T-helper 2 cell treated with Interferon-gamma antibody and Interleukin-4, amounts not matched to agents 100 ng/mL and 5 ng/mL, for 36 hours (primary cell): ENCODE measurements at regions not wholly inside any gene's neighbourhood (a gene's known extent, or its start where the extent isn't known, plus 50 kb on each side); places are given as distances from the start of the nearest gene placed in this dataset.
"Not testable (repeated sequence)": the region's sequence is repeated elsewhere in the genome, so short reads cannot be mapped to it uniquely, and the experiment has no call there.

Experiments used
- intact Hi-C: fragments of 100-400 bp; cut with micrococcal nuclease; formaldehyde crosslinking; loops from one replicate; pipeline ENCODE4 v1.15.1; 2023

DNA sequence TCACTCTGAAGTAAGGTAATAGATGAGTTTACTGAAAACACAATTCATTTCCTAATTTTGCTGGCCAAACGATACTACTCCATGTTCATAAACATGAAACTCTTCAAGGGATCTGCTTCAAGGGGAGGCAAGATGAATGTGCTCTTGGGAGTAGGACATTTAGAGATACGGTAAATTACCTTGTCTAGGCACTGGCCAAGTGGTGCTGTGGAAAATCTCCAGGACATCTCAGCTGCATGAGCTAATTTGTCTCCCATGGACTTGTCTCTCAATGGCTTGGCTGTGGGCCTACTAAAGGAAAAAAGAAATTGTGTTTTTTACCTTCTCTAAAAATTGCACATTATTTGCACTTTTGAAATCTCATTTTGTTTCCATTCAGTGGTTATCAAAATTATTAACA lies 780.6 kb downstream of the LTN1 start:
- intact Hi-C loops = no loop called here

DNA sequence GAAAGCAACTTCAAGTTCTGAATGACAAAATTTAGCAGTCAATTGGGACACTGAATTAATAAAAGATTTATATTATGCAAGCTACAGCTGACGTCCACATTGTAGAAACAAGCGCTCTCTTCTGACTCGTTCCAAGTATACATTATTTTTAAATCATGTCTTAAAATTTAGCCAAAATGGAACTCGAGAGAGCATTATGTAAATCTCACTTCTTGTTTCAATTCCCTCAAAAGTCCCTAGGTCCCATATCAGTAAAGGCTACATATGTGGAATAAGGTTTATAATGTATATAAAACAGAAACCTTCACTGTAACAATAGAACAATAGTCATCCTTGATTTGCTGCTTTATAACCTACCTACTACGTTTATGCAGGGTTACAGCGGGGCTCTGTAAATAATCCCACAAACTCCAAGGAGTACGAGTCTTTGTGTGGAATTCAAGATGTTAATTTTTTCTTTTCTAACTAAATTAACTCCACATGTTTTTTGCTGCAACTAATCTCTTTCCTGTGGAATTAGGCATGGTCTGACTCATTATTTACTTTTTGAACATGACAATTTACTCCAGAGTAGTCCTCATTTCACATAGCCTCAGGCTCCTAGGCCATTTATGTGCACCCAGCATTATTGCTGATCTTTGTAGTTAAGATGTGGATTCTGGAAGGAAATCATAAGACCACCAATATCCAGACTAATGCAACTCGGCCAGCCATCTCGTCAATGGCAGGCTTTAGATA lies 785.1 kb downstream of the LTN1 start:
- intact Hi-C loops = no loop called here

DNA sequence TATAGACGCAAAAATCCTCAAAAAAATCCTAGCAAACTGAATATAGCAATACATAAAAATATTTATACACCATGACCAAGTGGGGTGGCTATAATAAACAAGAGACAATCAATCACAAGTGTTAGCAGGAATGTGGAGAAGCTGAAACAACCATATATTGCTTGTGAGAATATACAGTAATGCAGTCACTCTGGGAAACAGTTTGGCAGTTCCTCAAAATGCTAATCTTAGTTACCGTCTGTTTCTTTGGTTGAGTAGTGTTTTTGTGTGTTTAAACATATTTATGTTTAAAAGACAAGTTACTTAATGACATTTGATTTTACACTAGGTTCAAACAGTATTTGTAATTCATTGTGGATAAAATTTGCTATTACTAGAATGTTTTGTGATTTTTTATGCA lies 792.0 kb downstream of the LTN1 start:
- intact Hi-C loops = no loop called here

DNA sequence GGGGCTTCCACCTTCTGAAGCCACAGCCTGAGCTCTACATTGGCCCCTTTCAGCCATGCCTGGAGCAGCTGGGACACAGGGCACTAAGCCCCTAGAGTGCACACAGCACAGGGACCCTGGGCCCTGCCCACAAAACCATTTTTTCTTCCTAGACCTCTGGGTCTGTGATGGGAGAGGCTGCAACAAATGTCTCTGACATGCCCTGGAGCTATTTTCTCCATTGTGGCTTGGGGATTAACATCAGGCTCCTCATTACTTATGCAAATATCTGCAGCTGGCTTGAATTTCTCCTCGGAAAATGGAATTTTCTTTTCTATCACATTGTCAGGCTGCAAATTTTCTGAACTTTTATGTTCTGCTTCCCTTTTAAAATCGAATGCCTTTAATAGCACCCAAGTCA lies 795.7 kb downstream of the LTN1 start:
- intact Hi-C loops = no loop called here

DNA sequence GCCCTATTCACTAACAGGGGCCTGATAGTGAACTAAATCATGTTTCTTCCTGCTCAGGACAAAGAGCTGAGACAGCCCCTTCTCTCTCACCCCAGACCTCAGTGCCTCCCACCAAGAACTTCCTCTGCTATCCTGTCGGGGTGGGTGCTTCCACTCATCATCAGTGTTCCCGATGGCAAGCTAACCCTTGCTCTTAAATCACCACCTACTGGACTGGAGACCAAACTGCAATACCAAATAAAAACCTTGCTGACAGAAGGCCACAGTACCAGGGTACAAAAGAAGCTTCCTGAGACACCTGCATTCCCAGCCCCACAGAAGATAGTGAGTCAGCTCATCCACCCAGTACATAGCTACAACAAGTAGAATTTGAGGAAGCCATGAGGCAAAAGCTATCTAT lies 799.5 kb downstream of the LTN1 start:
- intact Hi-C loops = no loop called here

DNA sequence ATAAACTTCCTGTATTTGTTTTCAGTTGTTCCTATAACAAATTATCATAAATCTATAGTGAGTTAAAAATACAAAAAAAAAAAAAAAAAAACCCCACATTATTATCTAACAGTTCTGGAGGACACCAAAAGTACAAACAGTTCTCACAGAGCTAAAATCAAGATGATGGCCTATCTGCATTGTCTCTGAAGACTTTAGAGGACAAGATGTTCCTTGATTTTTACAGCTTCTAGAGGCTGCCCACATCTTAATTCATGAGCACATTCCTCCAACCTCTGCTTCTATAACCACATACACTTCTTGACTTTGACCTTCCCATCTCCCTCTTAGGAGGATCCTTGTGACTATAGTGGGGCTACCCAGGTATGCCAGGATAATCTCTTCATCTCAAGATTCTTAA lies 806.1 kb downstream of the LTN1 start:
- intact Hi-C loops = no loop called here

DNA sequence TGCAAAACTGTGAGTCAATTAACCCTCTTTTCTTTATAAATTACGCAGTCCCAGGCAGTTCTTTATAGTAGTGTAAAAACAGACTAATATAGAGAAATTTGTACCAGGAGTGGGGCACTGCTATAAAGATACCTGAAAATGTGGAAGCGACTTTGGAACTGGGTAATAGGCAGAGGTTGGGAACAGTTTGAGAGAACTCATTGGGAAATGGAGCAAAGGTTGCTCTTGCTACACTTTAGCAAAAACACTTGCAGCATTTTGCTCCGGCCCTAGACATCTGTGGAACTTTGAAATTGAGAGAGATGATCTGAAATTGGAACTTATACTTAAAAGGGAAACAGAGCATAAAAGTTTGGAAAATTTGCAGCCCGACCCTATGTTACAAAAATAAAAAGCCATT lies 810.9 kb downstream of the LTN1 start:
- intact Hi-C loops = no loop called here

DNA sequence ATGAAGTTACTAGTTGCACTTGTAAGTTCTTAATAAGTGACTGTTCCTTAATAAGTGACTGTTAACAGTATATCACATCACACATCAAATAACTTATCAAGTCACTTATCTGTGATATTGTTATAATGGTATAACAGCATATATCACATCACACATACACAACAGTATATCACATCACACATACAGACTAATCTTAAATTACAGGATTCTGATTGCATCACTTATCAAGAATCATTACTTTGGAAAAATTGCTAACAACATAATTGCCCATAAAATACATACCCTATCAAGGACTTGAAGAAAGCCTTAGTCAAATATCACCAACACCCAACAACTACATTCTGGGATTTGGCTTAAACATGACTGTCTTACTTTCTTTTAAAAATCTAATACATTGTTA lies 813.5 kb downstream of the LTN1 start:
- intact Hi-C loops = no loop called here

DNA sequence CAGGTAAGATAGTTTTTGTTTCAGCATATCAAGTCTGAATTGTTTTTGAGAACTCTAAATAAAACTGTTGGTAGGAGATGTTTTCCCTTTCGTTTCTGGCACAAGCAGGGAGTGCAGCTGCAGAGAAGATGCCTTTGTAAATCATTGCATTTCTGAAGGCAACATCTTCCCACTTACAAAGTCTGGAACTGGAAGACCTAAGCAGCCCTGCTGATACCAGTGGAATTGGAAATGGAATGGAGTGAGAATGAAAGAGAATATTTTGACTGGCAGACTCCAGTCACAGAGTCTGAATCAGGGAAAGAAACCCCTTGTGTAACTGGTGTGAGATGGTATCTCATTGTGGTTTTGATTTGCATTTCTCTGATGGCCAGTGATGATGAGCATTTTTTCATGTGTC lies 815.6 kb downstream of the LTN1 start:
- intact Hi-C loops = no loop called here

DNA sequence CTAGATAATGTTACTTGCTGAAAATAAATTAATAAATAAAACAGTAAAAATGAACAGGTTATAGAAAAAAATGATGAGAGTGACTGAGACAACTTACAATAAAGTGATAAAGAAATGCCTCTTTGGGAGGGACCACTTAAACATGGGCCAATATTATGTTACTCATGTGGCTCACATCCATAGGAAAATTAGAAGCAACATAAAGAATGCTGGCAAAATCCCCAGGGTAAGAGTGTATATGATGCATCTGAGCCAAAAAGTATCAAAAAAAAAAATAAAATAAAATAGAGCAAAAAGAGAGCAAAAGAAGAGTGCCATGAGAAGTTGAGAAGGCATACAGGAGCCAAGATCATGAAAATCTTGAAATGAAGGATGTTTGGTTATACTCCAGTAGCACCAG lies 818.0 kb downstream of the LTN1 start:
- intact Hi-C loops = no loop called here

DNA sequence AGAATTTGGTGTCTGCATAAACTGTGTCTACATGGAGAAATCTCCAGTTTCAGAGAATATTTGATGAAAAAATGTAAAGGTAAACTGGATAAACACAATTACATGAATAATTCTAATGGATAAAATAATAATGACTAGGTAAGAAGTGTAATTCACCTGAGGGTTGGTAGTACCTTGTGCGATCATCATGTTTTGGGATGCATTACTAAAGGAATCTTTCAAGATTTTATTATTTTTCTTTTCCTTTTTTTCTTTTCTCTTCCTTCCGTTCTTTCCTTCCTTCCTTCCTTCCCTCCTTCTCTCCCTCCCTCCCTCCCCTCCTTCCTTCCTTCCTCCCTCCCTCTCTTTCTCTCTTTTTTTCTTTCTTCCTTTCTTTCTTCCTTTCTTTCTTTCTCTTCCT lies 818.7 kb downstream of the LTN1 start:
- intact Hi-C loops = no loop called here

DNA sequence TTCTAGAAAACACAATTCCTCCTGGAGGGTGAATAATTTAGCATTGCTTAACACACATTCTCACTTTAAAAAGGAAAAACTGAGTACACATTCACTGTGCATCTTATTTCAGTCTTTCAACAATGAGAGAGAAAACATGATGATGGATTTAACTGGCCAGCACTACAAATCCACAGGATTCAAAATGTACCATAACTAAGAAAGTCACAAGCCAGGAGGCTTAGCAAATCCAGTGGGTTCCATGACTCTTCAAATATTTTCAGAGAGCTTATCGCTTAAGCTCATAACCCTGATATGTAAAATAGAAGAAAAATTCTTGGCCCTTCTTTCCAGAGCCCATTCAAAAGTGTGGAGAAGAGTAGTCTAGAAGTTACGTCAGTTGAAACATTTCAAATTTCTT lies 820.3 kb downstream of the LTN1 start:
- intact Hi-C loops = no loop called here

DNA sequence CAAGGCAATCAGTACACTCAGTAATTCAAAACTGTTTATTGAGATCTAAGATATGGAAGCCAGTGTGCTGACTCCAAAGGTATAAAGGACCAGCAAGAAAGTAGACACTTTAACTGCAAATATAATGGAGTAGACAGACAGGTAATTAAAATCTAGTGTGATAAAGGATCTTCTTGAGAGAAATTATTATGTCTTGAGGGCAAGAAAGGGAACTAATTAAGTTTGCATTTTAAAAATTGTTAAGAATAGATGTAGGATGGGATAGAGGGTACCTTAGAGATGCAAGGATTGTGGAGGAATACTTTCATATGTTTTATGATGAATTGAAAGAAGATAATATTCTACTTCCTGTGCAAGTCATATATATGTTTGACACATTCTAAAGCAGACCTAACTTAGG lies 825.3 kb downstream of the LTN1 start:
- intact Hi-C loops = no loop called here

DNA sequence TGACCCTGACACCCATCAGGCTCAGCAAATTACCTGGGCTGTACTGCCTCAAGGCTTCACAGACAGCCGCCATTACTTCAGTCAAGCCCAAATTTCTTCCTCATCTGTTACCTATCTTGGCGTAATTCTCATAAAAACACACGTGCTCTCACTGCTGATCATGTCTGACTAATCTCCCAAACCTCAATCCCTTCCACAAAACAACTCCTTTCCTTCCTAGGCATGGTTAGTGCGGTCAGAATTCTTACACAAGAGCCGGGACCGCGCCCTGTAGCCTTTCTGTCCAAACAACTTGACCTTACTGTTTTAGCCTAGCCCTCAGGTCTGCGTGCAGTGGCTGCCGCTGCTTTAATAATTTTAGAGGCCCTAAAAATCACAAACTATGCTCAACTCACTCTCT lies 828.2 kb downstream of the LTN1 start:
- intact Hi-C loops = not testable (repeated sequence)

DNA sequence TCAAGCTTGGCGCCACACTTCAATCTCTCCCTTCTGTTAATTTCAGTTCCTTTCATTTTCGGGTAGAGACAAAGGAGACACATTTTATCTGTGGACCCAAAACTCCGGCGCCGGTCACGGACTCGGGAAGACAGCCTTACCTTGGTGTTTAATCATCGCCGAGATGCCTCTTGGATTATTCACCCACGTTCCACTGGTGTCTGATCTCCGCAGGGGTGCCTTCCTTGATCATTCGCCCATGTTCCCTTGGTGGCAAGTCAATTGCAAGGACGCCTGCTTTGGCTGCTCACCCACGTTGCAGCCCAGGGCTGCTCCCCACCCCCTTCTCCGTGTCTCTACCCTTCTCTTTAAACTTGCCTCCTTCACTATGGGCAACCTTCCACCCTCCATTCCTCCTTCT lies 830.6 kb downstream of the LTN1 start:
- intact Hi-C loops = not testable (repeated sequence)

DNA sequence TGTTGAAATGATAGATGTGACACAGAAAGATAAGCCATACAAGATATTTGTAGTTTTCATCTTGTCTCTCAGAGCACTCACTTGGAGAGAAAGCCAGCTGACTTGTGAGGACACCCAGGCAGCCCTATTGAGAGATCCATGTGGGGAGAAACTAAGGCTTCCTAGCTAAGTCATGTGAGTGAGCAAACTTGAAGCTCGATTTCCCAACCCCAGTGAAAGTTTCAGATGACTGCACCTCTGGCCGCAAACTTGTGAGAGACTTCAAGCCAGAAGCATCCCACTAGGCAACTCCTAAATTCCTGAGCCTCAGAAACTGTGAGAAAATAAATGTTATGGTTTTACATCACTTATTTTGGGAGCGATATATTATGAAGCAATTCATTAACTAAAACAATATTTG lies 832.3 kb downstream of the LTN1 start:
- intact Hi-C loops = no loop called here

DNA sequence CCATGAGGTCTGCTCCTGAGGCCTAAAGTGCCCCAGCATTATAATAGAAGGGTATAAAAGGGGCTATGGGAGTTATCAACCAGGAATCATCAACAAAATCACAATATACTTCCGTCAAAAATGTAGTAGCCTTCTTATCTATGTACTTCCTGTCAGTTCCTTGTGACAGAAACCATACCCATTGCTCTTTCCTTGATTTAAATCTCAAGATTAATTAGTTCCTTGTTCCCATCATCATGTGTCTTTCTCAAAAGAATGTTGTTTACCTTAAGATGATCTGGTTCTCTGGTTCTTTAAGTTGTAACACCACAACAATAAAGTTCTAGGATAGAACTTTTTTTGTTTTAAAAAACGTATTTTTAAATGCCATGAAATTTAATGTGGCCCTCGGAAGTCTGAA lies 833.3 kb downstream of the LTN1 start:
- intact Hi-C loops = no loop called here

DNA sequence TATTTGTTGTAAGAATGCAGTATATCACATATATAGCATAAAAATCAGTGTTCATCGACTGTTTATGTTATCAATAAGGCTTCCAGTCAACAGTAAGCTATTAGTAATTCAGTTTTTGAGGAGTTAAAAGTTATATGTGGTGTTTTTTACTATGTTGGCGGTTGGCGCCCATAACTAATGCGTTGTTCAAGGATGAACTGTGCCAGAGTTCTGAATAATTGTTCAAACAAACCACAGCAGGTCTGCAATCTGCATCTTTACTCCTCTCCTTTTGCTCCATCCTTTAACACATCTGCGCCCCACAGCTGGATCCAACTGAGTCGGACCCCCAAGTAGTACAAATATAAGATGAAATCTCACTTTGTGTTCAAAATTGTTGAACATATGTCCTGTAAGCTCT lies 836.1 kb downstream of the LTN1 start:
- intact Hi-C loops = no loop called here

DNA sequence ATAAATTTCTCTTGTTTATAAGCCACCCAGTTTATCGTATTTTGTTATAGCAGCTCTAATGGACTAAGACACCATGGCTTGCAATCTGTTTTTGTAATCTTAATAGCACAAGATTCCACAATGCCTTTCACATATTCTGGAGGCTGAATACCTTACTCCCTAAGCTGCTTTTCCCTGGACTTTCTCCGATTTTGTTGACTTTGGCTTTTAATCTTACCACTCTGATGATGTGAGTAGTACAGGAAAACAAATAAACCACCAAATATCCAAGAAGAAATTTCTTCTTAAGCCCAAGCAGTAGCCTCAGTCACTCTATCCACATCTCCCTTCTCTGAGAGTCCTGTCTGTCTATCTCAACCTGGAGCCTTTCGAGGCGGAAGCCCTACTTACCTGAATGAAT lies 838.6 kb downstream of the LTN1 start:
- intact Hi-C loops = no loop called here

DNA sequence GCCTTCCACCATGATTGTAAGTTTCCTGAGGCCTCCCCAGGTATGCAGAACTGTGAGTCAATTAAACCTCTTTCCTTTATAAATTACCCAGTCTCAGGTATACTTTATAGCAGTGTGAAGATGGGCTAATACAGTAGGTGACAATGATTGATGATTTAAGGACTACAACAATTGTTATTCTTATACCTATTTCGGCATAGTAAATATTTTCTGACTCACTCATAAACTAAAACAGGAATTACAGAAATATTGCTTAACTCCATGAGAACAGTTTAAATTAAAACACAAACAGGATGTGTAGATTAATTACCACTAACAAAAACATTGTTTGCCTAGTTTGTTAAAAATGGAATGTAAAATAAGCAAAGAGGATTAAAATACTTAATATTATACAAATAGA lies 839.9 kb downstream of the LTN1 start:
- intact Hi-C loops = no loop called here

DNA sequence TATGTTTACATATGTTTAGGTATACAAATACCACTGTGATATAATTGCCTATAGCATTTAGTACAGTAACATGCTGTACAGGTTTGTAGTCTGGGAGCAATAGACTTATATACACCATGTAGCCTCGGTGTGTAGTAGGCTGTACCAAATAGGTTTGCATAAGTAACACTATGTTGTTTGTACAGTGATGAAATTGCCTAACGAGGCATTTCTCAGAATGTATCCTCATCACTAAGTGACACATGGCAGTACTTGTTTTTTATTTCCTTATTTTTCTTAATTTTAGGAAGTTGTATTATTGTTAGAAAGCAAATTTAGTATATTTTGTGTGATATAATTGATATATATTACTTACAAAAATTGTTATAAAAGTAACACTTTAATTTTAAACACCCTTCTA lies 840.9 kb downstream of the LTN1 start:
- intact Hi-C loops = no loop called here

DNA sequence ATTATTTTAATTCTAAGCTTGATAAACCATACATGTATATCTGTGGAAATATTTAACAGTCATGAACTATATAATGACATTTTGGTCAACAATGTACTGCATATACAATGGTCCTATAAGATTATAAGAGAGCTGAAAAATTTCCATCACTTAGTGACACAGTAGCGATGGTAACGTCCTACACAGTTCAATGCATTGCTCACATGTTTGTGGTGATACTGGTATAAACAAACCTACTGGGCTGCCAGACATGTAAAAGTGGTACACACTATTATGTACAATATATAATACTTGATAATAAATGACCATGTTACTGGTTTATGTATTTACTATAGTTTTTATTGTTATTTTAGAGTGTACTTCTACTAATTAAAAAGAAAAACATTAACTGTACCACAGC lies 841.9 kb downstream of the LTN1 start:
- intact Hi-C loops = no loop called here

DNA sequence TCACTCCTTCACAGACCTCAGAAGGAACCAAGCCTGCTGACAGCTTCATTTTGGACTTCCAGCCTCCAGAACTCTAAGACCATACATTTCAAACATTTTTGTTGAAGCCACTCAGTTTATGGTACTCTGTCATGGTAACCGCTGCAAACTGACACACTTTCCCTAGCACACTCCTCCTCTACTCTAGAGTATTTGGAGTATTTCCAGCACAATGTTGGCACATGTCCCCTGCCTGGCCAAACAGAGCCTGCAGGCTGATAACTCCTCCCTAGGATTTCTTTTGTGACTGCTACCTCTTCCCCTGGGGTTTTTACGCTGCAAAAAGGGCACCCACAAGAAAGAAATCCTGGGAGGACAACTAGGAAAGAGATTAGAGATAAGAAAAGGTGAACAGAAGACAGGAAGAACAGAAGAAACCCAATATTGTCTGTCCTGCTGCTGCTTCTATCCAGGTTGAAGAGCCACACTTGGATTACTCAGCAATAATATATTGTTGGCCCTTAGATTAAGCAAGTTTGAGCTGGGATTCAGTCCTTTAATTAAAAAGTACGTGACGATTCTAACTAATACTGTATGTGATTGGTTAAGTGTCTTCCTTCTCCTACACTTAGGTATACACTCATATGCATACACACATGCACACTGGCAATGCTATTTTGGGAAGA lies 844.1 kb downstream of the LTN1 start:
- intact Hi-C loops = no loop called here
